Chondrocyte (in vitro differentiated cells): ENCODE measurements at regions not wholly inside any gene's neighbourhood (a gene's known extent, or its start where the extent isn't known, plus 50 kb on each side); places are given as distances from the start of the nearest gene placed in this dataset.
"Not testable (repeated sequence)": the region's sequence is repeated elsewhere in the genome, so short reads cannot be mapped to it uniquely, and the experiment has no call there.

ENCODE experiments used
- DNase-seq: peaks from one replicate; pipeline ENCODE4 v3.0.0; 2021; ENCODE audit warnings: mixed read lengths, low spot score
- H3K27ac Mint-ChIP-seq: one replicate; pipeline ENCODE4 v1.8.0; 2021; ENCODE audit warnings: mild to moderate bottlenecking, moderate library complexity, mixed read lengths; ENCODE audit not compliant: unreplicated experiment
- H3K27me3 Mint-ChIP-seq: 2 replicates; pipeline ENCODE4 v1.8.0; 2021; ENCODE audit warnings: low read depth, mixed read lengths
- H3K36me3 Mint-ChIP-seq: 2 replicates; pipeline ENCODE4 v1.8.0; 2021; ENCODE audit warnings: low read depth, mixed read lengths
- H3K4me1 Mint-ChIP-seq: 2 replicates; pipeline ENCODE4 v1.8.0; 2021; ENCODE audit warnings: low read depth, mild to moderate bottlenecking, mixed read lengths
- H3K4me3 Mint-ChIP-seq: one replicate; pipeline ENCODE4 v1.8.0; 2021; ENCODE audit warnings: mild to moderate bottlenecking, moderate library complexity, mixed read lengths; ENCODE audit not compliant: unreplicated experiment
- H3K9me3 Mint-ChIP-seq: 2 replicates; pipeline ENCODE4 v1.8.0; 2021; ENCODE audit warnings: low read depth, mixed read lengths
- CTCF ChIP-seq: fragments of 200-600 bp; sonication (generic); IDR thresholded peaks from 2 replicates; pipeline ENCODE4 v1.5.0; 2021; ENCODE audit warnings: antibody characterized with exemption, mild to moderate bottlenecking, moderate library complexity

GRCh38 chr12:75862692-75863471 lies 168.7 kb downstream of the PHLDA1 start:
- H3K27ac Mint-ChIP-seq: no peak overlapping the region
- no peaks in the 10 kb centered on the region for H3K27me3 Mint-ChIP-seq
- no peak for TF ChIP-seq CTCF
- no peaks in the 10 kb centered on the region for H3K36me3 Mint-ChIP-seq
- DNase-seq: no peak
- H3K9me3 Mint-ChIP-seq: no peaks in the 10 kb centered on the region
- H3K4me3 Mint-ChIP-seq: no peak overlapping the region
- no peaks in the 10 kb centered on the region for H3K4me1 Mint-ChIP-seq

- H3K9me3 Mint-ChIP-seq: no peaks in the 10 kb centered on the region
- no peaks in the 10 kb centered on the region for H3K36me3 Mint-ChIP-seq
- DNase-seq: no peak
- H3K4me3 Mint-ChIP-seq: no peak overlapping the region
- H3K27me3 Mint-ChIP-seq: no peaks in the 10 kb centered on the region
- no peak overlapping the region for H3K27ac Mint-ChIP-seq
- no peak for TF ChIP-seq CTCF
- no peaks in the 10 kb centered on the region for H3K4me1 Mint-ChIP-seq
Measured at GRCh38 chr12:75859868-75860267, 171.7 kb downstream of the PHLDA1 start.

GRCh38 chr12:75856235-75856634 lies 175.3 kb downstream of the PHLDA1 start:
- peaks cover 4% of the 10 kb centered on the region for H3K27me3 Mint-ChIP-seq
- no peak for DNase-seq
- H3K36me3 Mint-ChIP-seq: no peaks in the 10 kb centered on the region
- TF ChIP-seq CTCF: no peak
- H3K4me1 Mint-ChIP-seq: peaks cover 4% of the 10 kb centered on the region
- H3K9me3 Mint-ChIP-seq: no peaks in the 10 kb centered on the region
- no peak overlapping the region for H3K4me3 Mint-ChIP-seq
- no peak overlapping the region for H3K27ac Mint-ChIP-seq

GRCh38 chr12:75855360-75855759 lies 176.2 kb downstream of the PHLDA1 start:
- TF ChIP-seq CTCF: no peak
- Mint-ChIP-seq H3K27ac (no peak overlapping the region), H3K36me3 (no peaks in the 10 kb centered on the region), H3K4me1 (peaks cover 9% of the 10 kb centered on the region), H3K4me3 (no peak overlapping the region), H3K9me3 (no peaks in the 10 kb centered on the region), H3K27me3 (peaks cover 4% of the 10 kb centered on the region)
- no peak for DNase-seq

GRCh38 chr12:75854681-75855309 lies 176.8 kb downstream of the PHLDA1 start:
- H3K27ac Mint-ChIP-seq: no peak overlapping the region
- peaks cover 10% of the 10 kb centered on the region for H3K4me1 Mint-ChIP-seq
- no peaks in the 10 kb centered on the region for H3K36me3 Mint-ChIP-seq
- no peak overlapping the region for H3K4me3 Mint-ChIP-seq
- DNase-seq: no peak
- peaks cover 4% of the 10 kb centered on the region for H3K27me3 Mint-ChIP-seq
- TF ChIP-seq CTCF: no peak
- H3K9me3 Mint-ChIP-seq: no peaks in the 10 kb centered on the region

GRCh38 chr12:75854137-75854536 lies 177.4 kb downstream of the PHLDA1 start:
- H3K27ac Mint-ChIP-seq, H3K9me3 Mint-ChIP-seq, H3K4me3 Mint-ChIP-seq, H3K4me1 Mint-ChIP-seq, DNase-seq, H3K36me3 Mint-ChIP-seq, H3K27me3 Mint-ChIP-seq: not testable (repeated sequence)
